ENCODE measurements at regions not wholly inside any gene's neighbourhood (a gene's known extent, or its start where the extent isn't known, plus 50 kb on each side); places are given as distances from the start of the nearest gene placed in this dataset.

GRCh38 chr16:65737831-65738230, 616.0 kb upstream of the CDH11 start:
- TF ChIP-seq CTCF (IDR thresholded peaks at IDR 0.05) (no peak), POLR2A (IDR thresholded peaks at IDR 0.05) (no peak)

Data from Peyer's patch (tissue), 4 donors.